Transverse colon (tissue), 4 donors: ENCODE measurements at regions not wholly inside any gene's neighbourhood (a gene's known extent, or its start where the extent isn't known, plus 50 kb on each side); places are given as distances from the start of the nearest gene placed in this dataset.

Experiments
- CTCF ChIP-seq, 5 experiments: fragments of 200-600 bp in 3 of 5; fragments of 450-650 bp in 2 of 5; sonication (generic) in 3 of 5; IDR thresholded peaks; 1 replicate in 2 of 5; 2 replicates in 3 of 5; pipeline ENCODE4 v1.5.1; 2016 to 2017; ENCODE audit warnings: antibody characterized with exemption in 5 of 5, inconsistent platforms in 3 of 5, mild to moderate bottlenecking in 2 of 5, moderate library complexity in 1 of 5
- EP300 ChIP-seq: sonication (generic); formaldehyde crosslinking; IDR thresholded peaks from one replicate; pipeline ENCODE4 v1.6.1; 2017; ENCODE audit warnings: antibody characterized with exemption, low read depth
- POLR2A ChIP-seq: fragments of 450-650 bp; IDR thresholded peaks from one replicate; pipeline ENCODE4 v1.6.1; 2016; ENCODE audit warnings: antibody characterized with exemption, mild to moderate bottlenecking, moderate library complexity
- POLR2AphosphoS5 ChIP-seq, 3 donors: sonication (generic); formaldehyde crosslinking; IDR thresholded peaks; one replicate each; pipeline ENCODE4 v1.6.1; 2016; ENCODE audit warnings: antibody characterized with exemption in 3 of 3

GRCh38 chr10:91042069-91042468, 121.2 kb upstream of the ANKRD1 start:
- TF ChIP-seq CTCF (IDR thresholded peaks at IDR 0.05) (no peak), EP300 (no peak), POLR2A (no peak), POLR2AphosphoS5 (IDR thresholded peaks at IDR 0.05) (no peak)
